NB4 (cell line): ENCODE measurements at regions not wholly inside any gene's neighbourhood (a gene's known extent, or its start where the extent isn't known, plus 50 kb on each side); places are given as distances from the start of the nearest gene placed in this dataset.

Experiments used
- DNase-seq: peaks from one replicate; pipeline ENCODE4 v3.0.0; 2010; ENCODE audit warnings: low read depth
- H3K4me3 ChIP-seq: one replicate; pipeline ENCODE4 v1.5.1; 2011; ENCODE audit warnings: mild to moderate bottlenecking, low read depth, low read length, moderate library complexity
- CTCF ChIP-seq: IDR thresholded peaks from one replicate; pipeline ENCODE4 v1.5.1; 2012; ENCODE audit warnings: low read depth, low read length
- MAX ChIP-seq: IDR thresholded peaks from 2 replicates; pipeline ENCODE4 v1.6.1; 2011; ENCODE audit warnings: low read depth, low read length
- MYC ChIP-seq: IDR thresholded peaks from 2 replicates; pipeline ENCODE4 v1.6.1; 2011; ENCODE audit warnings: low read depth, low read length
- POLR2A ChIP-seq: IDR thresholded peaks from 2 replicates; pipeline ENCODE4 v1.6.1; 2011; ENCODE audit warnings: mild to moderate bottlenecking; ENCODE audit not compliant: insufficient read length; ENCODE audit errors: extremely low read depth

GRCh38 chr4:38570647-38571276, 93.2 kb upstream of the KLF3 start:
- TF ChIP-seq MAX: no peak
- TF ChIP-seq MYC: no peak
- TF ChIP-seq POLR2A: no peak
- TF ChIP-seq CTCF: no peak
- H3K4me3 ChIP-seq: no peak overlapping the region
- no peak for DNase-seq

- no peak for TF ChIP-seq MYC
- TF ChIP-seq MAX: no peak
- no peak for TF ChIP-seq POLR2A
- TF ChIP-seq CTCF: no peak
- DNase-seq: no peak
- no peak overlapping the region for H3K4me3 ChIP-seq
Measured at GRCh38 chr4:38572793-38573192, 91.2 kb upstream of the KLF3 start.

GRCh38 chr4:38574559-38575333, 89.3 kb upstream of the KLF3 start:
- no peak overlapping the region for H3K4me3 ChIP-seq

GRCh38 chr4:38576767-38577166, 87.2 kb upstream of the KLF3 start:
- H3K4me3 ChIP-seq: no peak overlapping the region
- no peak for TF ChIP-seq CTCF
- TF ChIP-seq POLR2A: no peak
- no peak for TF ChIP-seq MYC
- TF ChIP-seq MAX: no peak
- no peak for DNase-seq

More at GRCh38 chr4:38574559-38575333, 89.3 kb upstream of the KLF3 start:
- no peak for TF ChIP-seq CTCF
- no peak for TF ChIP-seq MAX
- TF ChIP-seq MYC: no peak
- TF ChIP-seq POLR2A: no peak
- DNase-seq: peak; percentile 17

GRCh38 chr4:38577462-38577861, 86.5 kb upstream of the KLF3 start:
- TF ChIP-seq POLR2A: no peak
- no peak for TF ChIP-seq CTCF
- no peak for TF ChIP-seq MAX
- no peak for TF ChIP-seq MYC
- DNase-seq: no peak
- no peak overlapping the region for H3K4me3 ChIP-seq
